Calu3 (cell line): ENCODE measurements at regions not wholly inside any gene's neighbourhood (a gene's known extent, or its start where the extent isn't known, plus 50 kb on each side); places are given as distances from the start of the nearest gene placed in this dataset.

Experiments used
- BruUV-seq: library from RNA; stranded (reverse); fragments of 400-500 nt; replicated peaks from 2 replicates; lab custom pipeline; 2021; lab: Mats Ljungman, UMichigan
- CTCF ChIA-PET: fragments of 300-600 bp; sonication (Branson Sonifier 250); formaldehyde crosslinking; loops from one replicate; lab custom pipeline; 2022; ENCODE audit warnings: antibody characterized with exemption; lab: Charles Lee
- DNase-seq: peaks from one replicate; pipeline ENCODE4 v3.0.0; 2022
- H3K27ac Mint-ChIP-seq: one replicate; pipeline ENCODE4 v1.8.0; 2022; ENCODE audit warnings: mixed read lengths; ENCODE audit not compliant: unreplicated experiment
- H3K27me3 Mint-ChIP-seq: one replicate; pipeline ENCODE4 v1.8.0; 2022; ENCODE audit warnings: mixed read lengths; ENCODE audit not compliant: unreplicated experiment
- H3K36me3 Mint-ChIP-seq: one replicate; pipeline ENCODE4 v1.8.0; 2022; ENCODE audit warnings: mild to moderate bottlenecking, moderate library complexity, mixed read lengths; ENCODE audit not compliant: insufficient read depth, unreplicated experiment
- H3K4me1 Mint-ChIP-seq: one replicate; pipeline ENCODE4 v1.8.0; 2022; ENCODE audit warnings: mild to moderate bottlenecking, low read depth, mixed read lengths; ENCODE audit not compliant: unreplicated experiment
- H3K4me3 Mint-ChIP-seq: one replicate; pipeline ENCODE4 v1.8.0; 2022; ENCODE audit warnings: mild to moderate bottlenecking, low read depth, moderate library complexity, mixed read lengths; ENCODE audit not compliant: unreplicated experiment
- H3K9me3 Mint-ChIP-seq: one replicate; pipeline ENCODE4 v1.8.0; 2022; ENCODE audit warnings: low read depth, mixed read lengths; ENCODE audit not compliant: unreplicated experiment
- intact Hi-C: fragments of 100-400 bp; cut with micrococcal nuclease; formaldehyde crosslinking; loops from one replicate; pipeline ENCODE4 v1.10.0; 2022; ENCODE audit not compliant: unreplicated experiment
- TF ChIP-seq, protein P1 (sequence below): fragments of 200-600 bp; IDR thresholded peaks from one replicate; pipeline ENCODE4 v1.8.0; 2022; ENCODE audit warnings: antibody characterized with exemption; ENCODE audit not compliant: unreplicated experiment

DNA sequence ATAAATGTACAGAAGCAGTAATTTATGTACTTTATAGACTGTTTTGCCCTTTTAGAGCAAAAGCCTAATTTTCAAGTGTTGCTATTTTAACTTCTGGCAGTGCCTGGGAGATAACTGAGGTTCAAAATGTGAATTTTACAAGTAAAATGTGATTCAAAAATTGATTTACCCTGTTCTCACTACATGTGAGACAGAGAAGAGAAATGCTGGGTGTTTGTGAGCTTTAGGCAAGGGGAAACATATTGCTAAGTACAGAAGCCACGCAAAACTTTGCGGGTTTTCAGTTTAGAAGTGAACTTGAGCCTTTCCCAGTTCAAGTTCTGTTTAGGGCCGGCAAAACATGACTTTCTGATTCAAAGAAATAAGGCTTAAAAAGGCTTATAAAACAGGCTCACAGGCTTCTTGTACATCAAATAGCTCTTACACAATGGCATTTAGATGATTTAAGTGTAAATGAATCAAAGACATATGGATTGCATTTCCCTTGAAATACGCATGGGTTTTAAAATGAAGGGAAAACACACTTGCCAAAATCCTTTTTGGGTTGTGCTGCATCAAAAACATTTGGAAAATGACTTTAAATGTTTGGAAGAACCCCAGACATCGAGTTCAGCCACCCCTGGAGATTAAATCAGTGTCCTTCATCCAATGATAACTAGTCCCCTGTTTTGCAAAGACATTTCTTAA, 370.8 kb upstream of the MEF2C start:
- DNase-seq = no peak
- CTCF ChIA-PET = no interaction called here
- Mint-ChIP-seq H3K9me3 (no peaks in the 10 kb centered on the region), H3K36me3 (no peaks in the 10 kb centered on the region), H3K4me3 (no peak overlapping the region), H3K27me3 (no peaks in the 10 kb centered on the region), H3K4me1 (no peaks in the 10 kb centered on the region), H3K27ac (no peak overlapping the region)
- TF ChIP-seq, protein P1, sequence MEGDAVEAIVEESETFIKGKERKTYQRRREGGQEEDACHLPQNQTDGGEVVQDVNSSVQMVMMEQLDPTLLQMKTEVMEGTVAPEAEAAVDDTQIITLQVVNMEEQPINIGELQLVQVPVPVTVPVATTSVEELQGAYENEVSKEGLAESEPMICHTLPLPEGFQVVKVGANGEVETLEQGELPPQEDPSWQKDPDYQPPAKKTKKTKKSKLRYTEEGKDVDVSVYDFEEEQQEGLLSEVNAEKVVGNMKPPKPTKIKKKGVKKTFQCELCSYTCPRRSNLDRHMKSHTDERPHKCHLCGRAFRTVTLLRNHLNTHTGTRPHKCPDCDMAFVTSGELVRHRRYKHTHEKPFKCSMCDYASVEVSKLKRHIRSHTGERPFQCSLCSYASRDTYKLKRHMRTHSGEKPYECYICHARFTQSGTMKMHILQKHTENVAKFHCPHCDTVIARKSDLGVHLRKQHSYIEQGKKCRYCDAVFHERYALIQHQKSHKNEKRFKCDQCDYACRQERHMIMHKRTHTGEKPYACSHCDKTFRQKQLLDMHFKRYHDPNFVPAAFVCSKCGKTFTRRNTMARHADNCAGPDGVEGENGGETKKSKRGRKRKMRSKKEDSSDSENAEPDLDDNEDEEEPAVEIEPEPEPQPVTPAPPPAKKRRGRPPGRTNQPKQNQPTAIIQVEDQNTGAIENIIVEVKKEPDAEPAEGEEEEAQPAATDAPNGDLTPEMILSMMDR = no peak
- no TSS peak for BruUV-seq
- intact Hi-C loops = loop anchor here (10.0 kb wide), 1 partner anchor 529 kb away; no protein-coding TSS in a partner anchor

DNA sequence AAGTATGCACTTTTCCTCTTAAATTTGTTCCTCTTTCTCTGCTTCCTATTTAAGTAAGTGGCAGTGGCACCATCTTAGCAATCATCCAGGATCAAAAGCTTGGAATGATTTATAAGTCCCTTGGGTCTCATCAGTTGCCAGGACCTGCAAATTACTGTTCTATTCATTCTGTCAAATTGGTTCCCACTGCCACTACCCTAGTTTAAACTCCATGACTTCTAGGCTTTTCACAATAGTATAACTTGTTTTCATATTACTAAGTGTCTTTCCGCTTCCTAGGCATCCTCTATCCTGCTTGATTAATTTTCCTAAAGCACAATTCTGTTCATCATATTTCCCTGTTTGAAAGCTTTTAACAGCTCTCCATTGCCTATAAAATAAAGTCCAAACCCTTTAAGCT, 363.9 kb upstream of the MEF2C start:
- intact Hi-C loops = loop anchor here (10.0 kb wide), 1 partner anchor 362 kb away; the partner anchor contains the start of gene MEF2C
- H3K4me3 Mint-ChIP-seq = no peak overlapping the region
- H3K27me3 Mint-ChIP-seq = no peaks in the 10 kb centered on the region
- no peak overlapping the region for H3K27ac Mint-ChIP-seq
- no peaks in the 10 kb centered on the region for H3K36me3 Mint-ChIP-seq
- BruUV-seq = no TSS peak
- H3K9me3 Mint-ChIP-seq = no peaks in the 10 kb centered on the region
- H3K4me1 Mint-ChIP-seq = no peaks in the 10 kb centered on the region
- no peak for DNase-seq
- CTCF ChIA-PET = no interaction called here
- TF ChIP-seq, protein P1 = no peak

DNA sequence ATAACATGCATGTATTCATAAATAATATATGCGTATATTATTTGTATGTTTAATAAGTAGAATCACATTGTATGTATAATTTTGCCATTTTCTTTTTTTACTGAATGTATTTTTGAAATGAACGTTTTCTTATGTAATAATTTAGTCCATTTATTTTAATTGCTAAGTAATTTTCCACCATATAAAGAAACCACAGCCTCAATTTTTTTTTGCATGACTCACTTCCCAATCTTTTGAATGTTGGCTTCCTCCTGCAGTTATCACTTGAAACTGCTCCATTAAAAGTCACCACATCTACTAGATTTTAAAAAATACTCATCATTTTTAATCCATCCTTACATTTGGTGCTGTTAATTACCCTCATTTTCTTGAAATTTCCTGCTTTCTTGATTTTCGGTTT, 363.3 kb upstream of the MEF2C start:
- TF ChIP-seq, protein P1 = no peak
- no peaks in the 10 kb centered on the region for H3K9me3 Mint-ChIP-seq
- no TSS peak for BruUV-seq
- H3K27ac Mint-ChIP-seq = no peak overlapping the region
- CTCF ChIA-PET = no interaction called here
- H3K27me3 Mint-ChIP-seq = no peaks in the 10 kb centered on the region
- H3K4me3 Mint-ChIP-seq = no peak overlapping the region
- no peak for DNase-seq
- H3K36me3 Mint-ChIP-seq = no peaks in the 10 kb centered on the region
- intact Hi-C loops = loop anchor here (10.0 kb wide), 1 partner anchor 361 kb away; the partner anchor contains the start of gene MEF2C
- no peaks in the 10 kb centered on the region for H3K4me1 Mint-ChIP-seq

DNA sequence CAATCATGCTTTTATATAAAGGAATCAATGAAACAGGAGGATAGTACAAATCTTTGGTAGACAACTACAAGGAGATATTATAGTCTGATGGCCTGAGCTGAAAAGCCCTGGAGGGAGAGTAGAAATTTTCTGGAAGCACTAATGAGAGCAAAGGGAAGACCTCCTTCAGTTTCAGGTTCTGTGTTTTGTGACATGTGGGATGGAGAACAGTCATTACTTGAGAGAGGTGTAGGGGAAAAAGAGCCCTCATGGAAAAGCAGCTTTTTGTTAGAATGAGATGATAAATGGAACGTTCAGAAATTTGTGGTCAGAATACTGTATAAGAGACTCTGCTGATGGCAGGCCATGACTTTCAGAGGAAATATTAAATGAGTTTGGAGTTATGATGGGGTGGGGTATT, 360.6 kb upstream of the MEF2C start:
- H3K27ac Mint-ChIP-seq = no peak overlapping the region
- CTCF ChIA-PET = no interaction called here
- no peak for DNase-seq
- H3K27me3 Mint-ChIP-seq = no peaks in the 10 kb centered on the region
- no peaks in the 10 kb centered on the region for H3K36me3 Mint-ChIP-seq
- H3K4me1 Mint-ChIP-seq = no peaks in the 10 kb centered on the region
- H3K4me3 Mint-ChIP-seq = no peak overlapping the region
- TF ChIP-seq, protein P1 = no peak
- intact Hi-C loops = loop anchor here (10.0 kb wide), 1 partner anchor 359 kb away; the partner anchor contains the start of gene MEF2C
- H3K9me3 Mint-ChIP-seq = no peaks in the 10 kb centered on the region
- BruUV-seq = no TSS peak
